GM19035 (cell line): ENCODE measurements at regions not wholly inside any gene's neighbourhood (a gene's known extent, or its start where the extent isn't known, plus 50 kb on each side); places are given as distances from the start of the nearest gene placed in this dataset.

Experiments
- ATAC-seq: cut with Tn5 transposase; IDR thresholded peaks from one replicate; pipeline ENCODE4 v1.9.1; 2021; ENCODE audit not compliant: unreplicated experiment

- ATAC-seq = no peak
These were observed 78.1 kb upstream of the SLC38A11 start for GRCh38 chr2:165033402-165033801.

DNA sequence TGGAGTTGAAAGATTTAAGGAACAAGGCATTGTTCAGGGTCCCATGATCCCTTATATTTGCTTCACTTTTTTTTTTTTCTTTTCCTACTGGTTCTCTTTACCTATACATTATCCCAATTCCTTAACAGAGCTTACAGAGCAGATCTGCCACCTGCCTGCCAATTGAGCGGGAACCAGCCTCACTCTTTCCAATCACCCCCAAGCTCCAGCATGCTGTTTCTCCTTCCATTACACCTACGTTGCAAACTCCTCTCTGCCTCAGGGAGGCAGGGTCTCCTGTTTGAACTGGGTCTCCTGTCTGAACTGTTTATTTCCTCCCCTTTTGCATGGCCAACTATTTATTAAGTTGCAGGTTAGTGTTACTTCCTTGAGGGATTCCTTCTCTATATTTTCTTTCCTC lies 77.2 kb upstream of the SLC38A11 start:
- no peak for ATAC-seq

DNA sequence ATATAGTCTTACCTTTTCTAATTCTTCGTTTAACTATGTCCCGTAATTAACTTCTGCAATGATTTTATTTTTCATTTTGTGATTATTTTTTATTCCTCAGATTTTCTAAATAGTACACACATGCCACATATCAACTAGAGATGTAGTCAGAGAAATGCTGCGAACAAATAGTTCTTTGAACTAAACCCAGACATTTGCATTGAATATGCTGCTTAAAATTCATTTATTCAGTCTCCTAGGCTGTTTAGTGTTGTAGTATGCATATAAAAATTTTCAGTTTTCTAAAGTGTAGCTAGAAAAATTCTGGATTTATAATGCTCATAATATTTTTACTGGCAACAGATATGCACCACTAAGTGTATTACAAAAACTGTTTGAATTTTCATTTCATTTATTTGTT lies 68.9 kb upstream of the SLC38A11 start:
- no peak for ATAC-seq

DNA sequence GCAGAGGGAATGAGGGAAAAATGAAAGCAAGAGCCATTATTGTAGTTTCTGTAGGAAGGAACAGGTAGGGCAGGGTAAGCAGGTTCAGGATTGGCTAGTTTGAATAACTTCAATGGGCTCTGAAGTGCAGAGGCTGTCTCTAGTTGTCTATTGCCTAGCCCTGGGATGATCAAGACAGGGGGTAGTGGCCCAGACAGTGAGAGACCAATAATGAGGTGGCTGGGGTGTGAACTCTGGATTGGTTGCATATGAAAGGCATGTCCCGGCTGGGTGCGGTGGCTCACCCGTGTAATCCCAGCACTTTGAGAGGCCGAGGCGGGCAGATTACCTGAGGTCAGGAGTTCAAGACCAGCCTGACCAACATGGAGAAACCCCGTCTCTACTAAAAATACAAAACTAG lies 67.5 kb upstream of the SLC38A11 start:
- ATAC-seq = no peak

DNA sequence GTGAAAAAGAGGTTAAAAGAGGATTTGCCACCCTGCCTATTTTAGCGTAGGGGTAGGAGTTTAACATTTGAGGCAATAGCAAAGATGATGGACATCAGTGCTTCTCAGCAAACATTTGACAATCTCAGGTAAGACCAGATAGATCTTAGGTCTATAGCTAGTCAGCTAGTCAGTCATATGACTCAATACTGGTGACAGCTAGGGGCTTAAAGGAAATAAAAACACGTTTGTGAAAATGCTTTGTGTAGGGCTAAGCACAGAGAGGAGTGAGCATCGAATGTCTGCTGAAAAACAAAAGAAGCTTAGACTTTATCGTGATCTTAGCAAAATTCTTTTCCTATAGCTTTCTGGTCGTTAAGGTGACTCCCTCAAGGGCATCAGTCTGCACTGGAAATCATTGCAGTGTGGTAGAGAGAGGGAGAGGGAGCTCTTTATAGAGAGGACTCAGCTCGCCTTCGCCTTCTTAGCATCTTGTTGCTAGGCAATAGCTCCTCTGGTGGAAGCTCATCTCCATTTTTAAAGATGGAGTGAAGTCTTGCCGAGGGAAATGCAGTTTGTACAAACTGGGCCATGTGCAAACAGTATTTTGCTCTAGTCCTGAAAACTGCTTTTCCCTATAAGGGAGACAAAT lies 62.8 kb upstream of the SLC38A11 start:
- no peak for ATAC-seq

DNA sequence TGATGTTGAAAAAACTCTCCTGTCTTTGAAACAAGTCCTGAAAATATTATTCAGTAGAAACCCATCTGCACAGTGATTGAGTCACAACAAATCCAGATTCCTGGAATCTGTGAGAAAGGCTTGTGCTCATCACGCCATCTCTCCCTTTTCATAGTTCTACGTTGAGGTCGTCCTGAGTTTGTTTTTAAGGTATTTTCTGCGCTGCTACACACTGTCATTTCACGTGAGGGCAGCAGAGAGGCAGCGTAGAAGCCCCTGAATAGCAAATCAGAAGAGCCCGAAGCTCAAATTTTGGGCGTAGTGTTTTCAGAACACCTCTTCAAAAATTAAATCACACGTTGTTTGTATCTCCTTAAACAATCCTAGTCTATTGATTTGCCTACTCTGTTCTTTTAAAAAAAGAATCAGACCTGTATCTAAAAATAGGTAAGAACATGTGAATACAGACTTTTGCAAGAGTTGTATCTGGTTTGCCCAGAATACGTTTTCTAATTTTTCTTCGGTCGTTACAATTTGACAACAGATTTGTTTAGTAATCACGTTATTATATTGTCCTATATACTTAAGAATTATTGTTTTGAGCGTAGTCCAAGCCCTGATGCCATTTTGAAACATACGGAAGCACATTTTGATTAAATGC lies 61.6 kb upstream of the SLC38A11 start:
- peak; percentile 71 for ATAC-seq

DNA sequence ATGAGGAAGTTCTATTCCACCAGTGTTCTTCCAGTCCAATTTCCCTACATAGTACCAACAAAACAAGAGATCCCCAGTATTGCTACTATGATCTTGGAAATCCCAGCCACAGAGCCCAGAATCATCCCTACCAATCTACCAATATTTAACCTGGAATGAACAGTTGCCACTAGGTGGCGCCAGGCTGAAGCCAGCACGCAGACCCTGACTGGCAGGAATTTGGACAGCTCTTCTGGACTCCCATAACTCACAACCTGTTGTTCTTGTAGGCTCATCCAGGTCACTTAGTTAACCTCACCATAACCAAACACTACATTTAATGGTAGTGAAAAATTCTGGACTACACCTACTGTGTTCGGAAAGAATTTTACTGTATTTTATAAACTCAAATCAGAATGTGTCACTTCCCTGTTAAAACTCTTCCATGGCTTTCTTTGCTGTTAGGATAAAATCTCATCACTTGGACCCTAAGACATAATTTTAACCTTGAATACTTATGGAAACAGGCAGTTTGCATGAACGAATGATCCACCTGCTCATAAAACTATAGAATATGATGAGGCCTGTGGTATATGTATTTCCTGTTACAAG lies 59.8 kb upstream of the SLC38A11 start:
- ATAC-seq = peak; percentile 76

DNA sequence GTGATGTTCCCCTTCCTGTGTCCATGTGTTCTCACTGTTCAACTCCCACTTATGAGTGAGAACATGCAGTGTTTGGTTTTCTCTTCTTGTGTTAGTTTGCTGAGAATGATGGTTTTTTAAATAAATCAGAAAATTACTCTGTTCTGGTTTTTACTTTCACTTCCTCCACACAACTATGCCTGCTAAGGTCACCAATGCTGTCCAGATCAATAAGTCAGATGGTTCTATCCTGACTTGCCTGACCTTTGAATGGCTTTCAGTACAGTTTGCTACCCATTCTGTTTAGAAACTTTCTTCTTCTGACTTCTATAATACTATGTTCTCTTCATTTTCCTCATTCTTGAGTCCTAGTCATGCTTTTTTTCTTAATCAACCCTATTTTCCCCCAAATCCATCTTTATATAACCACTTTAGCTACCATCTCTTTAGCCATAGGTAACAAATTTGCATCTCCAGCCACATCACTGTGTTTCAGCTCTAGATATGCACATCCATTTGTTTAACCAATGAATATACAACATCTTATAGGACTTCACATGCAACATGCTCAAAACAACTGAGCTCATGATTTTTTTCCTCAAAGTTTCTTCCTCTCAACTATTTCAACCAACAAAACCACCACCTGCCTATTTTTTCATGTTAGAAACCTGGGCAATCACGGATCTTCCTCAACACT lies 58.8 kb upstream of the SLC38A11 start:
- ATAC-seq = peak; percentile 51

- ATAC-seq = no peak
These were observed 55.9 kb upstream of the SLC38A11 start for GRCh38 chr2:165011199-165011598.

- ATAC-seq = no peak
These were observed 55.2 kb upstream of the SLC38A11 start for GRCh38 chr2:165010556-165010955.

DNA sequence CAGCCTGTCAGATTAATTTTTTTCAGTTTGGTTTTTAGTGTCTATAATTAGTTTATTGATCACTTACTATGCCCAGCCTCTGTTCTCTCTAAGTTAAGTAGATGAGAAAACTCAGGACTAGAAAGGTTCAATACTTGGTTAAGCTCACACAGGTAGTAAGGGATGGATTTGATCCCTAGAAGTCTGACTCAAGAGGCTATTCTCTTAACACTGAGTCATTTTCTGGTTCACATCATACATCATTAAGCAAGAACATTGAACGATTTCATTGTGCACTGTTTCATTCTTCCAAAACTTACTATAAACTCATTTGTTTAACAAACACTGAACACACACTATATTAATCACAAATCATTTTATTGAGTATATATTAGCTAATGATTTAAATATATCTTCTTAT lies 54.1 kb upstream of the SLC38A11 start:
- ATAC-seq = no peak

DNA sequence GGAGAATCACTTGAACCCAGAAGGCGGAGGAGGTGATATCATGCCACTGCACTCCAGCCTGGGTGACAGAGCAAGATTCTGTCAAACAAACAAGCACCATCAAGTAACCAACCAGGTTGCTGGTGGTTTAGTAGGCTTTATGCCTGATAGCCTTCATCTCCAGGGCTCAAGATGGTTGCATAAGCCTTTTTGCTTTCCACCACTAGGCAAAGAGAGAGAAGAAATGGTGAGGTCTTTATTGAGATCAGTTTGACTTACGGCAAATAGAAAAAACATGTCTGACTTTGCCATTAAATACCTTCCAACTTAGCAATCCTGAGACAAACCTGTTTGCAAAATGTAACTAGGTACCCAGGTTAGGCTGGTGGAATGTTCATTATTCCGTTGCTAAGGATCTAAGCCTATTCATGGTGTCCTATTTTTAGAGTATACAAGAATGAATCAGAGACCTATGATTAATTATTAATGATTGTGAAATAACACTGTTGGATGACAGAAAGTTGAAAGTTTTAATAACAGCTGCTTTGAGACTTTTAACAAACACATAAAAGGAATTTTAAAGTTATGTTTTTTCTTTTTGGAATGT lies 53.5 kb upstream of the SLC38A11 start:
- ATAC-seq = no peak

GRCh38 chr2:165007161-165007744 lies 51.9 kb upstream of the SLC38A11 start:
- ATAC-seq = no peak
